ENCODE measurements at regions not wholly inside any gene's neighbourhood (a gene's known extent, or its start where the extent isn't known, plus 50 kb on each side); places are given as distances from the start of the nearest gene placed in this dataset.

DNA sequence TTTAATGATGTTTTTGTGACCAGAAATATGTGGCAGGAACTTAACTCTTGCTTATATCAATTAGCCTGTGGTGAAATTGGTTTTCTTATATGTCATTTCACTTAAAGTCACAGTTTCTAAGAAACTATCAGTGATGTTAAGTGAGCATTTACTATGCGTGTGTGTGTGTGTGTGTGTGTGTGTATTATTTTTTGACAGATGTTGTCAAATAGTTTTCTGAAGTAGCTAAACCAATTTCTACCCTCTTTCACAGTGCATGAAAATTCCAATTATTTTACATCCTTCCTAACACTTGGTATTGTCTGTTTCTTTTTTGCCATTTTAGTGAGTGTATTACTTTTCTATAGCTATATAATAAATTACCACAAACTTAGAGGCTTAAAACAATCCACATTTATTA is 122.1 kb upstream of the CAND1 start:
- TF ChIP-seq, protein P1, sequence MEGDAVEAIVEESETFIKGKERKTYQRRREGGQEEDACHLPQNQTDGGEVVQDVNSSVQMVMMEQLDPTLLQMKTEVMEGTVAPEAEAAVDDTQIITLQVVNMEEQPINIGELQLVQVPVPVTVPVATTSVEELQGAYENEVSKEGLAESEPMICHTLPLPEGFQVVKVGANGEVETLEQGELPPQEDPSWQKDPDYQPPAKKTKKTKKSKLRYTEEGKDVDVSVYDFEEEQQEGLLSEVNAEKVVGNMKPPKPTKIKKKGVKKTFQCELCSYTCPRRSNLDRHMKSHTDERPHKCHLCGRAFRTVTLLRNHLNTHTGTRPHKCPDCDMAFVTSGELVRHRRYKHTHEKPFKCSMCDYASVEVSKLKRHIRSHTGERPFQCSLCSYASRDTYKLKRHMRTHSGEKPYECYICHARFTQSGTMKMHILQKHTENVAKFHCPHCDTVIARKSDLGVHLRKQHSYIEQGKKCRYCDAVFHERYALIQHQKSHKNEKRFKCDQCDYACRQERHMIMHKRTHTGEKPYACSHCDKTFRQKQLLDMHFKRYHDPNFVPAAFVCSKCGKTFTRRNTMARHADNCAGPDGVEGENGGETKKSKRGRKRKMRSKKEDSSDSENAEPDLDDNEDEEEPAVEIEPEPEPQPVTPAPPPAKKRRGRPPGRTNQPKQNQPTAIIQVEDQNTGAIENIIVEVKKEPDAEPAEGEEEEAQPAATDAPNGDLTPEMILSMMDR (IDR thresholded peaks at IDR 0.05; ENCODE audit: control insufficient read depth, extremely low read depth, insufficient read depth) = no peak

DNA sequence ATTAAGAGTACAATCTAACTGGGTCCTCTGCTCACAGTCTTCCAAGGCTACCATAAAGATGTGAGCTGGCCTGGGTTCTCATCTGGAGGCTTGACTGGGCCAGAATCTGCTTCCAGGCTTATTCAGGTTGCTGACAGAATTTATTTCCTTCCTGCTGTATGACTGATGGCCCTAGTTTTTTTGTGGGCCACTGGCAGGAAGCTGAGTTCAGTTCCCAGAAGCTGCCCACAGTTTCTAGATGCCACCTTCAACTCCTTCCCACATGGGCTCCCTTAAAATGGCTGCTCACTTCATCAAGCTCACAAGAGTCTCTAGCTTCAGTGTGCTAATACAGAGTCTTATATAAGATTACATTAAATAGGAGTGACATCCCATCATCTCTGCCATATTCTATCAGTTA is 121.7 kb upstream of the CAND1 start:
- TF ChIP-seq, protein P1 (IDR thresholded peaks at IDR 0.05; ENCODE audit: control insufficient read depth, extremely low read depth, insufficient read depth) = no peak
- no peak for DNase-seq (ENCODE audit: low read depth)
- no peak overlapping the region for H3K4me3 ChIP-seq (ENCODE audit: low read depth, low read length)

More for the DNA sequence above, 122.1 kb upstream of the CAND1 start:
- DNase-seq (ENCODE audit: low read depth) = no peak
- no peak overlapping the region for H3K4me3 ChIP-seq (ENCODE audit: low read depth, low read length)

DNA sequence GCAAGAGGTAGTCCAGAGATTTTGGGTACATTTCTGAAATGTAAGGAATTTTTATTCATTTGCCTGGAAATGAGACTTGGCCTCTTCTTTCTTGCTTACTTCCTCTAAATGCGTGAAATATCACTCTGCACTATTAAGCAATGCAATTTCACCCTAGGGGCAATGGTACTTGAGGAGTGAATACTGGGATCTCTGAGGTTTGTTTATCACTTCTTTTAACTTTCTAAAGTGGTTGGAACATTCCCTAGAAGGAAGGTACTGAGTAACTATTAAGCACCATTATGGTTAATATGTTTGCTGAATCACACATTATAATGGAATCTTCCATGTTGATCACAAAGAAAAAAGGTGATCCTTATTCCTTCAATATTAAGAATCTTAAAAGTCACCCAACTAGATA is 120.9 kb upstream of the CAND1 start:
- no peak for DNase-seq (ENCODE audit: low read depth)
- no peak overlapping the region for H3K4me3 ChIP-seq (ENCODE audit: low read depth, low read length)
- TF ChIP-seq, protein P1 (IDR thresholded peaks at IDR 0.05; ENCODE audit: control insufficient read depth, extremely low read depth, insufficient read depth) = no peak

DNA sequence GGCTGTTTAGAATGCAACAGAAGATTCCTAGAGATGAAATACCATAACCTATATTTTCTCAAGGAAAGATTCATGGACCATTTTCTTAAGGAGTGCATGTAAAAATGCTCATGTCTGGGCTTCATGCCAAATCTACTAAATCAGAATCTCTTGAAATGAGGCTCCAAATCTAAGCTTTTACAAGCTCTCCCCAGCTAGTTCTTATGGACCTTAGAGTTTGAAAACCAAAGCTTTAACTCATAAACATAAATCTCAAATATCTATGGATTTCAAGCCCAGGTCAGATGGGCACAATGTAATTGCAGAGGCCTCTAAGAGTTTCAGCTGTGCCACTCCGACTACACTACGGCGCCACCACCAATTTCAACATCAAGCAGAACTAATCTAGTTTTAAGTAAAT is 117.3 kb upstream of the CAND1 start:
- no peak overlapping the region for H3K4me3 ChIP-seq (ENCODE audit: low read depth, low read length)
- TF ChIP-seq, protein P1 (IDR thresholded peaks at IDR 0.05; ENCODE audit: control insufficient read depth, extremely low read depth, insufficient read depth) = no peak
- no peak for DNase-seq (ENCODE audit: low read depth)

DNA sequence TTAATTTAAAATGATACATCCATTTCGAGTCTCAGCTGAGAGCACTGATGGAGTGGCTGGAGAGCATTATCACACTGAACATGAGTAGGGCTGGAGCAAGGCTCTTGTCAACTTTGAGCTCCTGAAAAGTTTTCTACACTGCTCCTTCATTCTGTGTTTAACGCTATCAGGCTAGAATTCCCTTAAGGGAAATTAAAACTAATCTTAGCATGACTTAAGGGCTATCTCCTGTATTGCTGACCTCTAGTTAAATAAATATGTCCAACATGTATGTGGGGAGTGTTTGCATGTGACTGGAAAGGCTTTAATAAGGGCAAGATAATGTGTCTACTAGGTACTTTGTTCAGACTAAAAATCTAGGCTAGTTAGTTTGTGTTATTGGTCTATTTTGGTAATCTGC is 116.7 kb upstream of the CAND1 start:
- TF ChIP-seq, protein P1 (IDR thresholded peaks at IDR 0.05; ENCODE audit: control insufficient read depth, extremely low read depth, insufficient read depth) = no peak
- no peak for DNase-seq (ENCODE audit: low read depth)
- H3K4me3 ChIP-seq (ENCODE audit: low read depth, low read length) = no peak overlapping the region

DNA sequence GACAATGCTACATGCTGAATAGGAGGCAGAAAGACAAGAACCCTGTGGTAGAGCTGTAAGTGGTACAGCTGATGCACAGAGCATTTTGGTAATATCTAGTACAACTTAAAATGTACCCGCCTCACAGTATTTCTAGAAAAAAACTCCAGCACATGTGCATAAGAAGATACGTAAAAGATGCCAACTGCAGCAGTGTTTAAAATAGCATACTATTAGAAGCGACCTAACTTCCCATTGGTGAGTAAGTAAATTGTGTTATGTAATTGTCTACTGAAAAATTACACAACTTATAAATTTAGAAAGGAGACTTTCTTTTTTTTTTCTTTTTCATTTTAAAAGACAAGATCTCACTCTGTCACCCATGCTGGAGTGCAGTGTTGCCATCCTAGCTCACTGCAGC is 114.3 kb upstream of the CAND1 start:
- H3K4me3 ChIP-seq (ENCODE audit: low read depth, low read length) = no peak overlapping the region
- TF ChIP-seq, protein P1 (IDR thresholded peaks at IDR 0.05; ENCODE audit: control insufficient read depth, extremely low read depth, insufficient read depth) = no peak
- no peak for DNase-seq (ENCODE audit: low read depth)

DNA sequence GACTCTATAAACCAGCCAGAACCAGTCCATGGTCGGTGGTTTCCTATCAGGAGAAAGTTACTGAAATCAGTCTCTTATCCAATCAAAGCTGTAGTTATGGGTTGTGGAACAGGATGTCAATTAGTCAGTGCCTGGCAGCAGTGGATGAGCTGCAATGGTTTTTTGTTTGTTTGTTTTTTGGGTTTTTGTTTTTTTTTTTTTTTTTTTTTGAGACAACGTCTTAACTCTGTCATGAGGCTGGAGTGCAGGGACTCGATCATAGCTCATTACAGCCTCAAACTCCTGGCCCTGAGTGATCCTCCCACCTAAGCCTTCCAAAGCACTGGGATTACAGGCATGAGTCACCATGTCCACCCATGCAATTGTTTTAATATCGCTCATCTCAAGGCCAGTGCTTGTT is 113.3 kb upstream of the CAND1 start:
- H3K4me3 ChIP-seq (ENCODE audit: low read depth, low read length) = no peak overlapping the region
- TF ChIP-seq, protein P1 (IDR thresholded peaks at IDR 0.05; ENCODE audit: control insufficient read depth, extremely low read depth, insufficient read depth) = no peak
- no peak for DNase-seq (ENCODE audit: low read depth)

All from LNCaP clone FGC (cell line).